ENCODE measurements at regions not wholly inside any gene's neighbourhood (a gene's known extent, or its start where the extent isn't known, plus 50 kb on each side); places are given as distances from the start of the nearest gene placed in this dataset.

DNA sequence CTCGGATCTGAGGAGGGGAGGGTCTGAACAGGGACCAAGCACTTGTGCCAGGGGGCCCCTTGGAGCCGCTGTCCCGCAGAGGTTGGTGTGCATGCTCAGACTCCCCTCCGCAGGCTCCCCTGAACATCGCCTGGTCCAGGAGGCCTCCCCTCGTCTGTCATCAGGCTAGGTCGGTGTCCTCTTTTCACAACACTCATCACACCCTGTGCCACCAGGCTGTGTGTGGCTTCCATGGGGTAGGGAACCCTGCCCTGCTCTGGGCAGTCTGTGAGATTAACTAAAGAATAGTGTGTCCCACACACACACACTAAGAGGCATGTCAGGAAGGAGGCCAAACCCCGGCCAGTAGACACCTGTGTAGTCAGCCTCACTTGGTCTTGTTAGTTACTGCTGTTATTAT, 119.3 kb downstream of the C5orf15 start:
- intact Hi-C loops (cut with DNase I): no loop called here
- no peaks in the 10 kb centered on the region for H3K4me1 ChIP-seq
- H3K27ac ChIP-seq: no peak overlapping the region
- no peaks in the 10 kb centered on the region for H3K9me3 ChIP-seq
- H3K36me3 ChIP-seq: no peaks in the 10 kb centered on the region
- no peak for ATAC-seq
- WGBS (ENCODE audit: insufficient coverage, low coverage, low lambda C conversion rate, missing lambda C conversion rate): 40% methylated on average over 2 of the region's 8 CpGs
- no peaks in the 10 kb centered on the region for H3K27me3 ChIP-seq
- TF ChIP-seq POLR2A (IDR thresholded peaks at IDR 0.05): no peak
- TF ChIP-seq, protein P1, sequence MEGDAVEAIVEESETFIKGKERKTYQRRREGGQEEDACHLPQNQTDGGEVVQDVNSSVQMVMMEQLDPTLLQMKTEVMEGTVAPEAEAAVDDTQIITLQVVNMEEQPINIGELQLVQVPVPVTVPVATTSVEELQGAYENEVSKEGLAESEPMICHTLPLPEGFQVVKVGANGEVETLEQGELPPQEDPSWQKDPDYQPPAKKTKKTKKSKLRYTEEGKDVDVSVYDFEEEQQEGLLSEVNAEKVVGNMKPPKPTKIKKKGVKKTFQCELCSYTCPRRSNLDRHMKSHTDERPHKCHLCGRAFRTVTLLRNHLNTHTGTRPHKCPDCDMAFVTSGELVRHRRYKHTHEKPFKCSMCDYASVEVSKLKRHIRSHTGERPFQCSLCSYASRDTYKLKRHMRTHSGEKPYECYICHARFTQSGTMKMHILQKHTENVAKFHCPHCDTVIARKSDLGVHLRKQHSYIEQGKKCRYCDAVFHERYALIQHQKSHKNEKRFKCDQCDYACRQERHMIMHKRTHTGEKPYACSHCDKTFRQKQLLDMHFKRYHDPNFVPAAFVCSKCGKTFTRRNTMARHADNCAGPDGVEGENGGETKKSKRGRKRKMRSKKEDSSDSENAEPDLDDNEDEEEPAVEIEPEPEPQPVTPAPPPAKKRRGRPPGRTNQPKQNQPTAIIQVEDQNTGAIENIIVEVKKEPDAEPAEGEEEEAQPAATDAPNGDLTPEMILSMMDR (IDR thresholded peaks at IDR 0.05): no peak
- no peak for DNase-seq
- H3K4me3 ChIP-seq: no peak overlapping the region

GRCh38 chr5:133848341-133848811, 120.0 kb downstream of the C5orf15 start:
- TF ChIP-seq, protein P1 (IDR thresholded peaks at IDR 0.05): no peak
- TF ChIP-seq POLR2A (IDR thresholded peaks at IDR 0.05): no peak
- H3K4me3 ChIP-seq: no peak overlapping the region
- 64% methylated on average over 6 of the region's 7 CpGs for WGBS (ENCODE audit: insufficient coverage, low coverage, low lambda C conversion rate, missing lambda C conversion rate)
- H3K4me1 ChIP-seq: no peaks in the 10 kb centered on the region
- no peak overlapping the region for H3K27ac ChIP-seq
- H3K9me3 ChIP-seq: no peaks in the 10 kb centered on the region
- H3K36me3 ChIP-seq: no peaks in the 10 kb centered on the region
- ATAC-seq: no peak
- no peaks in the 10 kb centered on the region for H3K27me3 ChIP-seq
- intact Hi-C loops (cut with DNase I): no loop called here
- no peak for DNase-seq

DNA sequence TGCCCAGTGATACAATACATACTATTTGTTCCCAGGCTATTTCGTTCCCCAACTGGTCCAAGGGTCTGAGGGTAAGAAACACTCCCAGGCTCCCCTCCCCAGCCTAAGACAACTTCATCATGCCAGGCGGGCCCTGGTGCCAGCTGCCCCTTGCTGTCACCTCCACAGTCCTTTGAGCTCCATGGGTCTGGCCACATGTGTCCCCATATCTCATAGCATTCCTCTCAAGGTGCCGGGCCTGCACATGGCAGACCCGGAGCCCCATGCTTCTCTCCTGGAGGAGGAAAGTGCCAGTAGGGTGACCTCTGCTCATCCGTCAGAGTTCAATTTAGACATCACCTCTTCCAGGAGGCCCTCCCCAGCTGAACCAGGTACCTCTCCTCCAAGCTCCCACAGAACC, 120.5 kb downstream of the C5orf15 start:
- no peak for DNase-seq
- no peak for ATAC-seq

GRCh38 chr5:133847301-133847700, 121.1 kb downstream of the C5orf15 start:
- TF ChIP-seq, protein P1 (IDR thresholded peaks at IDR 0.05): no peak
- no peak for TF ChIP-seq POLR2A (IDR thresholded peaks at IDR 0.05)
- no peak overlapping the region for H3K4me3 ChIP-seq
- WGBS (ENCODE audit: insufficient coverage, low coverage, low lambda C conversion rate, missing lambda C conversion rate): 90% methylated on average over 5 of the region's 6 CpGs
- DNase-seq (no peak), ATAC-seq (no peak)
- H3K9me3 ChIP-seq: no peaks in the 10 kb centered on the region
- H3K27ac ChIP-seq: no peak overlapping the region
- no peaks in the 10 kb centered on the region for H3K4me1 ChIP-seq
- intact Hi-C loops (cut with DNase I): no loop called here
- H3K27me3 ChIP-seq: no peaks in the 10 kb centered on the region
- no peaks in the 10 kb centered on the region for H3K36me3 ChIP-seq

More for the DNA sequence above, 120.5 kb downstream of the C5orf15 start:
- intact Hi-C loops (cut with DNase I): no loop called here
- no peaks in the 10 kb centered on the region for H3K4me1 ChIP-seq
- H3K36me3 ChIP-seq: no peaks in the 10 kb centered on the region
- H3K9me3 ChIP-seq: no peaks in the 10 kb centered on the region
- WGBS (ENCODE audit: insufficient coverage, low coverage, low lambda C conversion rate, missing lambda C conversion rate): 61% methylated on average over 4 of the region's 5 CpGs
- no peaks in the 10 kb centered on the region for H3K27me3 ChIP-seq
- no peak overlapping the region for H3K4me3 ChIP-seq
- no peak overlapping the region for H3K27ac ChIP-seq
- TF ChIP-seq POLR2A (IDR thresholded peaks at IDR 0.05): no peak
- TF ChIP-seq, protein P1 (IDR thresholded peaks at IDR 0.05): no peak

All from right lobe of liver (tissue), 6 donors.